SK-N-SH (cell line): ENCODE measurements at regions not wholly inside any gene's neighbourhood (a gene's known extent, or its start where the extent isn't known, plus 50 kb on each side); places are given as distances from the start of the nearest gene placed in this dataset.

ENCODE experiments used
- CTCF ChIA-PET: fragments of 300-600, 350-600 bp; formaldehyde crosslinking; extraction: SDS; loops from one replicate; lab custom pipeline; 2021; lab: Yijun Ruan, JAX
- POLR2A ChIA-PET: fragments of 350-600 bp; sonication (Branson Sonifier 250); formaldehyde crosslinking; extraction: SDS; loops from one replicate; lab custom pipeline; 2020; ENCODE audit warnings: antibody characterized with exemption, inconsistent platforms; lab: Yijun Ruan, JAX
- DNase-seq: peaks from one replicate; pipeline ENCODE4 v3.0.0; 2012
- H2AFZ ChIP-seq: fragments of 200-600 bp; sonication (generic); 2 replicates; pipeline ENCODE4 v1.8.1; 2016; ENCODE audit warnings: antibody characterized with exemption, mild to moderate bottlenecking, low read depth
- H3F3A ChIP-seq: fragments of 200-600 bp; sonication (generic); replicated peaks from 2 replicates; pipeline ENCODE3; 2016; ENCODE audit warnings: antibody characterized with exemption, mild to moderate bottlenecking; ENCODE audit not compliant: insufficient read depth
- H3K27ac ChIP-seq, 2 experiments: fragments of 200-500 bp in 1 of 2; fragments of 200-600 bp in 1 of 2; sonication (Bioruptor generic) in 1 of 2; sonication (generic), shearing (Covaris generic) in 1 of 2; 2 replicates each; pipeline versions ENCODE4 v1.5.1 to v1.6.1; 2014 to 2016; ENCODE audit warnings: low read depth in 2 of 2, inconsistent platforms in 1 of 2, low read length in 1 of 2, mild to moderate bottlenecking in 1 of 2, mixed read lengths in 1 of 2
- H3K27me3 ChIP-seq: fragments of 200-600 bp; sonication (generic), shearing (Covaris generic); 2 replicates; pipeline ENCODE4 v1.6.1; 2016; ENCODE audit warnings: mixed run types; ENCODE audit not compliant: insufficient read depth
- H3K36me3 ChIP-seq, 2 experiments: fragments of 200-500 bp in 1 of 2; fragments of 200-600 bp in 1 of 2; sonication (Bioruptor generic) in 1 of 2; sonication (generic) in 1 of 2; replicated peaks in 1 of 2; 2 replicates each; pipeline versions ENCODE3 to v1.5.1; 2014 to 2016; ENCODE audit warnings: low read length in 1 of 2, mild to moderate bottlenecking in 1 of 2; ENCODE audit not compliant: insufficient read depth in 2 of 2, control insufficient read depth in 1 of 2
- H3K4me1 ChIP-seq, 2 experiments: fragments of 200-500 bp in 1 of 2; fragments of 200-600 bp in 1 of 2; sonication (Bioruptor generic) in 1 of 2; sonication (generic), shearing (Covaris generic) in 1 of 2; 2 replicates each; pipeline versions ENCODE4 v1.5.1 to v1.6.1; 2014 to 2016; ENCODE audit warnings: low read depth in 1 of 2, low read length in 1 of 2, mixed run types in 1 of 2; ENCODE audit not compliant: insufficient read depth in 2 of 2, control insufficient read depth in 1 of 2
- H3K4me2 ChIP-seq: fragments of 200-600 bp; sonication (generic), shearing (Covaris generic); 2 replicates; pipeline ENCODE4 v1.6.1; 2017; ENCODE audit warnings: mixed run types
- H3K4me3 ChIP-seq, 2 experiments: fragments of 200-500 bp in 1 of 2; fragments of 200-600 bp in 1 of 2; sonication (Bioruptor generic) in 1 of 2; sonication (generic), shearing (Covaris generic) in 1 of 2; 2 replicates each; pipeline versions ENCODE4 v1.5.1 to v1.8.1; 2014 to 2016; ENCODE audit warnings: low read depth in 2 of 2, inconsistent platforms in 1 of 2, low read length in 1 of 2, mild to moderate bottlenecking in 1 of 2, mixed read lengths in 1 of 2, moderate library complexity in 1 of 2
- H3K79me2 ChIP-seq: fragments of 200-600 bp; sonication (generic); 2 replicates; pipeline ENCODE4 v1.8.1; 2017; ENCODE audit warnings: mild to moderate bottlenecking; ENCODE audit not compliant: insufficient read depth
- H3K9ac ChIP-seq: fragments of 200-600 bp; sonication (generic); 2 replicates; pipeline ENCODE4 v1.6.1; 2017; ENCODE audit warnings: mixed run types
- H3K9me2 ChIP-seq: fragments of 200-600 bp; sonication (generic); 2 replicates; pipeline ENCODE4 v1.6.1; 2017; ENCODE audit warnings: mixed run types
- H3K9me3 ChIP-seq: fragments of 200-600 bp; sonication (generic); 2 replicates; pipeline ENCODE4 v1.6.1; 2017; ENCODE audit warnings: mixed run types, mild to moderate bottlenecking, moderate library complexity
- H4K20me1 ChIP-seq: fragments of 200-600 bp; sonication (generic); 2 replicates; pipeline ENCODE4 v1.6.1; 2017; ENCODE audit warnings: mild to moderate bottlenecking, mixed run types; ENCODE audit not compliant: insufficient read depth
- ELF1 ChIP-seq: IDR thresholded peaks from 2 replicates; pipeline ENCODE4 v1.4.0; 2012
- EP300 ChIP-seq, 2 experiments: IDR thresholded peaks; 2 replicates each; pipeline versions ENCODE4 v1.4.0 to v1.6.1; 2012; ENCODE audit warnings: borderline replicate concordance in 1 of 2, low read depth in 1 of 2, low read length in 1 of 2
- FOSL2 ChIP-seq: IDR thresholded peaks from 2 replicates; pipeline ENCODE4 v1.4.0; 2012; ENCODE audit warnings: low read depth, mild to moderate bottlenecking, moderate library complexity, borderline replicate concordance
- FOXM1 ChIP-seq: IDR thresholded peaks from 2 replicates; pipeline ENCODE4 v1.4.0; 2012; ENCODE audit warnings: low read depth, mild to moderate bottlenecking
- RFX5 ChIP-seq: IDR thresholded peaks from 2 replicates; pipeline ENCODE4 v1.6.1; 2012; ENCODE audit warnings: mild to moderate bottlenecking, improper control_type of control experiment, low read length
- RXRA ChIP-seq: IDR thresholded peaks from 2 replicates; pipeline ENCODE4 v1.4.0; 2012; ENCODE audit warnings: low read depth, mild to moderate bottlenecking, borderline replicate concordance
- SMC3 ChIP-seq: IDR thresholded peaks from 2 replicates; pipeline ENCODE4 v1.6.1; 2012; ENCODE audit warnings: low read depth, low read length, improper control_type of control experiment
- WGBS: methylation state at CpG from one replicate; pipeline ENCODE4 v1.1.6; 2017; ENCODE audit warnings: low lambda C conversion rate; 5-methylcytosine and 5-hydroxymethylcytosine counted together
- TF ChIP-seq, protein P1 (sequence below): fragments of 150-350 bp; IDR thresholded peaks from 2 replicates; pipeline ENCODE4 v1.6.1; 2016; ENCODE audit warnings: mild to moderate bottlenecking, low read depth, low read length
- TF ChIP-seq, protein P2 (sequence below): IDR thresholded peaks from 2 replicates; pipeline ENCODE4; 2012
- TF ChIP-seq, protein P3 (sequence below): fragments of 150-350 bp; IDR thresholded peaks from 2 replicates; pipeline ENCODE4 v1.6.1; 2017; ENCODE audit warnings: antibody characterized with exemption, low read length, low read depth, borderline replicate concordance

DNA sequence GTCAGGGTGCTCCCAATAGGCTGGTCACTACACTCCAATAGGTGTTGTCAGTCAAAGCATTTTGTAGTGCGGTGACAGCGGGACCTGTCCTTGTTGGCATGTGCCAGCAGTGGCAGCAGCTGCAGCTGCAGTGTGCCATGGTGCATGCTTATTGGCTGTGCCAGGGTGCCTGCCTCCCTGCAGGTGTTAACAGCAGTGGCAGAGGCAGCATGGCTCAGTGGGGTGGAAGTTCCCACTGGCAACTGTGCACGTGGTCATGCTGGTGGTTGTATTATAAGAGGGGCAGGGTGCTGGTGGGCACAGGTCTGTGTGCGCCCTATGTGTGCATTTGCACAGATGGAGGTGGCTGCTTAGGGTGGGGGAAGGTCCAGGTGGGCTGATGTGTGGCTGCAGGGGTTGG is 133.7 kb upstream of the EDIL3 start:
- H2AFZ ChIP-seq: no peak overlapping the region
- POLR2A ChIA-PET: no interaction called here
- H3K9ac ChIP-seq: no peak overlapping the region
- DNase-seq: no peak
- no peaks in the 10 kb centered on the region for H3K4me1 ChIP-seq
- TF ChIP-seq ELF1 (no peak), FOSL2 (no peak), SMC3 (no peak)
- TF ChIP-seq, protein P1, sequence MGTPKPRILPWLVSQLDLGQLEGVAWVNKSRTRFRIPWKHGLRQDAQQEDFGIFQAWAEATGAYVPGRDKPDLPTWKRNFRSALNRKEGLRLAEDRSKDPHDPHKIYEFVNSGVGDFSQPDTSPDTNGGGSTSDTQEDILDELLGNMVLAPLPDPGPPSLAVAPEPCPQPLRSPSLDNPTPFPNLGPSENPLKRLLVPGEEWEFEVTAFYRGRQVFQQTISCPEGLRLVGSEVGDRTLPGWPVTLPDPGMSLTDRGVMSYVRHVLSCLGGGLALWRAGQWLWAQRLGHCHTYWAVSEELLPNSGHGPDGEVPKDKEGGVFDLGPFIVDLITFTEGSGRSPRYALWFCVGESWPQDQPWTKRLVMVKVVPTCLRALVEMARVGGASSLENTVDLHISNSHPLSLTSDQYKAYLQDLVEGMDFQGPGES: no peak
- TF ChIP-seq, protein P2, sequence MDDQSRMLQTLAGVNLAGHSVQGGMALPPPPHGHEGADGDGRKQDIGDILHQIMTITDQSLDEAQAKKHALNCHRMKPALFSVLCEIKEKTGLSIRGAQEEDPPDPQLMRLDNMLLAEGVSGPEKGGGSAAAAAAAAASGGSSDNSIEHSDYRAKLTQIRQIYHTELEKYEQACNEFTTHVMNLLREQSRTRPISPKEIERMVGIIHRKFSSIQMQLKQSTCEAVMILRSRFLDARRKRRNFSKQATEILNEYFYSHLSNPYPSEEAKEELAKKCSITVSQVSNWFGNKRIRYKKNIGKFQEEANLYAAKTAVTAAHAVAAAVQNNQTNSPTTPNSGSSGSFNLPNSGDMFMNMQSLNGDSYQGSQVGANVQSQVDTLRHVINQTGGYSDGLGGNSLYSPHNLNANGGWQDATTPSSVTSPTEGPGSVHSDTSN: no peak
- TF ChIP-seq, all 33 proteins: peak for 0
- Histone ChIP-seq H3K4me2 (no peak overlapping the region), H3K9me3 (no peaks in the 10 kb centered on the region), H4K20me1 (no peaks in the 10 kb centered on the region), H3K4me3 (no peak overlapping the region), H3K36me3 (no peaks in the 10 kb centered on the region), H3K9me2 (no peaks in the 10 kb centered on the region), H3K79me2 (no peaks in the 10 kb centered on the region), H3K27me3 (no peaks in the 10 kb centered on the region), H3K27ac (no peak overlapping the region), H3F3A (no peaks in the 10 kb centered on the region)
- 8% methylated on average over 2 of the region's 4 CpGs for WGBS
- CTCF ChIA-PET: no interaction called here

DNA sequence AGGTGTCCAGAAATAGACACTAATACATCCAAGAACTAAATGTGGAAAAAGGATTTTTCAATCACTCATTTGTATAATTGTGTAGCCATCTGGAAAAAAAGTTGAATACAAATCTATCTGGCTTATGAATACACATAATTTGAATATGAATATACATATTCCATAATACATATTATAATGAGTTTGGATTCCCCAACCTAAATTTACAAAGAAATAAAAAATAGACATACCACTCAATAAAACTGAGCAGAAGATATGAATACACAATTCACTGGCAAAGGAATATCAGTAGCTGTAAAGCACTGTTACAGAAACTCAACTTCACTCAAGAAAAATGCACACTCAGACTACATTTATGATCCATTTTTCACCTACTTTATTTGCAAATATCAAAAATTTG is 121.9 kb upstream of the EDIL3 start:
- H3K9me2 ChIP-seq: no peaks in the 10 kb centered on the region
- no peak overlapping the region for H3K27ac ChIP-seq
- H3K9me3 ChIP-seq: no peaks in the 10 kb centered on the region
- POLR2A ChIA-PET: no interaction called here
- no peaks in the 10 kb centered on the region for H3K79me2 ChIP-seq
- CTCF ChIA-PET: no interaction called here
- no peaks in the 10 kb centered on the region for H3F3A ChIP-seq
- no peaks in the 10 kb centered on the region for H4K20me1 ChIP-seq
- no peak overlapping the region for H3K4me2 ChIP-seq
- TF ChIP-seq SMC3 (no peak), EP300 (IDR thresholded peaks at IDR 0.05; ENCODE audit: borderline replicate concordance in 1 of 2, low read depth in 1 of 2, low read length in 1 of 2) (no peak), FOXM1 (no peak), RXRA (no peak), RFX5 (no peak)
- TF ChIP-seq, protein P3, sequence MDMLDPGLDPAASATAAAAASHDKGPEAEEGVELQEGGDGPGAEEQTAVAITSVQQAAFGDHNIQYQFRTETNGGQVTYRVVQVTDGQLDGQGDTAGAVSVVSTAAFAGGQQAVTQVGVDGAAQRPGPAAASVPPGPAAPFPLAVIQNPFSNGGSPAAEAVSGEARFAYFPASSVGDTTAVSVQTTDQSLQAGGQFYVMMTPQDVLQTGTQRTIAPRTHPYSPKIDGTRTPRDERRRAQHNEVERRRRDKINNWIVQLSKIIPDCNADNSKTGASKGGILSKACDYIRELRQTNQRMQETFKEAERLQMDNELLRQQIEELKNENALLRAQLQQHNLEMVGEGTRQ: no peak
- TF ChIP-seq, protein P2: no peak
- TF ChIP-seq, protein P1: no peak
- TF ChIP-seq, all 33 proteins: peak for 0
- H3K4me3 ChIP-seq: no peak overlapping the region
- H3K9ac ChIP-seq: no peak overlapping the region
- no peaks in the 10 kb centered on the region for H3K27me3 ChIP-seq
- no peak for DNase-seq
- H3K4me1 ChIP-seq: no peaks in the 10 kb centered on the region
- H2AFZ ChIP-seq: no peak overlapping the region
- no peaks in the 10 kb centered on the region for H3K36me3 ChIP-seq
